ENCODE measurements at regions not wholly inside any gene's neighbourhood (a gene's known extent, or its start where the extent isn't known, plus 50 kb on each side); places are given as distances from the start of the nearest gene placed in this dataset.
A peak's percentile ranks its signal among the peaks of the same experiment; 100 is the strongest.

GRCh38 chr18:76592096-76592495 is 97.1 kb upstream of the ZNF516 start:
- H3K27me3 ChIP-seq (ENCODE audit: insufficient read depth, low read length) = no peaks in the 10 kb centered on the region
- no peaks in the 10 kb centered on the region for H3K36me3 Mint-ChIP-seq (ENCODE audit: insufficient read depth in 1 of 3, low read depth in 3 of 3)
- no peak for DNase-seq

More at GRCh38 chr18:76592096-76592495, 97.1 kb upstream of the ZNF516 start:
- no peak overlapping the region for H2BK12ac ChIP-seq (ENCODE audit: insufficient read length, low read depth, low read length)
- H3K9ac ChIP-seq (ENCODE audit: extremely low read depth, insufficient read length, low read length) = no peak overlapping the region
- H3K14ac ChIP-seq (ENCODE audit: insufficient read depth, low read length) = no peak overlapping the region
- H3K4me1 Mint-ChIP-seq = peaks cover 26 to 30% of the 10 kb centered on the region in 2 experiments
- H3K56ac ChIP-seq (ENCODE audit: insufficient read length, low read depth, low read length) = no peak overlapping the region
- TF ChIP-seq, protein P1, sequence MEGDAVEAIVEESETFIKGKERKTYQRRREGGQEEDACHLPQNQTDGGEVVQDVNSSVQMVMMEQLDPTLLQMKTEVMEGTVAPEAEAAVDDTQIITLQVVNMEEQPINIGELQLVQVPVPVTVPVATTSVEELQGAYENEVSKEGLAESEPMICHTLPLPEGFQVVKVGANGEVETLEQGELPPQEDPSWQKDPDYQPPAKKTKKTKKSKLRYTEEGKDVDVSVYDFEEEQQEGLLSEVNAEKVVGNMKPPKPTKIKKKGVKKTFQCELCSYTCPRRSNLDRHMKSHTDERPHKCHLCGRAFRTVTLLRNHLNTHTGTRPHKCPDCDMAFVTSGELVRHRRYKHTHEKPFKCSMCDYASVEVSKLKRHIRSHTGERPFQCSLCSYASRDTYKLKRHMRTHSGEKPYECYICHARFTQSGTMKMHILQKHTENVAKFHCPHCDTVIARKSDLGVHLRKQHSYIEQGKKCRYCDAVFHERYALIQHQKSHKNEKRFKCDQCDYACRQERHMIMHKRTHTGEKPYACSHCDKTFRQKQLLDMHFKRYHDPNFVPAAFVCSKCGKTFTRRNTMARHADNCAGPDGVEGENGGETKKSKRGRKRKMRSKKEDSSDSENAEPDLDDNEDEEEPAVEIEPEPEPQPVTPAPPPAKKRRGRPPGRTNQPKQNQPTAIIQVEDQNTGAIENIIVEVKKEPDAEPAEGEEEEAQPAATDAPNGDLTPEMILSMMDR (conservative IDR thresholded peaks at IDR 0.05) = no peak
- H4K8ac ChIP-seq (replicated peaks; ENCODE audit: insufficient read length, low read depth, low read length) = no peak overlapping the region
- H3K4ac ChIP-seq (ENCODE audit: low read depth, low read length) = no peak overlapping the region
- H3K79me2 ChIP-seq (ENCODE audit: insufficient read depth, low read length) = no peaks in the 10 kb centered on the region
- no peak overlapping the region for H4K5ac ChIP-seq (ENCODE audit: insufficient read length, low read depth, low read length)
- no peaks in the 10 kb centered on the region; the same call in 1 of the 2 replicates for H3K4me1 ChIP-seq (ENCODE audit: insufficient read depth, low read length)
- no peak overlapping the region for H2AFZ ChIP-seq (ENCODE audit: low read length)
- H3K27ac ChIP-seq (ENCODE audit: insufficient read length, low read depth, low read length) = no peak overlapping the region
- H3K23ac ChIP-seq (ENCODE audit: insufficient read length, low read depth, low read length) = no peak overlapping the region
- no peaks in the 10 kb centered on the region for H3K9me3 Mint-ChIP-seq
- no peak overlapping the region for H3T11ph ChIP-seq (ENCODE audit: low read length)
- H3K4me2 ChIP-seq (ENCODE audit: insufficient read depth, insufficient read length, low read length) = no peak overlapping the region
- no peak overlapping the region for H2BK120ac ChIP-seq (ENCODE audit: low read depth, low read length, poor library complexity, severe bottlenecking)
- peaks cover 7% of the 10 kb centered on the region for H3K27me3 Mint-ChIP-seq (ENCODE audit: low read depth)
- H2BK20ac ChIP-seq (ENCODE audit: low read depth, low read length, poor library complexity, severe bottlenecking) = no peak overlapping the region
- H4K20me1 ChIP-seq (ENCODE audit: control insufficient read depth, insufficient read depth, insufficient read length) = no peaks in the 10 kb centered on the region
- H2AK5ac ChIP-seq (ENCODE audit: insufficient read length, low read length) = no peak overlapping the region
- no peak overlapping the region for H3K18ac ChIP-seq (ENCODE audit: insufficient read length, low read depth, low read length)
- no peak overlapping the region for H4K91ac ChIP-seq (ENCODE audit: insufficient read length, low read depth, low read length)
- no peaks in the 10 kb centered on the region for H3K79me1 ChIP-seq (ENCODE audit: insufficient read depth, low read depth, low read length, poor library complexity, severe bottlenecking)
- no CpG with 5 or more reads among the region's 6 CpGs for WGBS (ENCODE audit: extremely low coverage, insufficient read length, low lambda C conversion rate)
- peak overlapping the region in 1 of 3 experiments; percentile 48; a peak in 2 of 7 replicates for H3K27ac Mint-ChIP-seq
- H3K9me3 ChIP-seq (ENCODE audit: control insufficient read depth, low read depth, low read length) = no peaks in the 10 kb centered on the region
- no peak overlapping the region for H2BK15ac ChIP-seq (ENCODE audit: low read depth, low read length)
- peaks cover 5% of the 10 kb centered on the region for H3K23me2 ChIP-seq (ENCODE audit: insufficient read length, low read depth, low read length, poor library complexity, severe bottlenecking)
- no peak overlapping the region for H3K4me3 Mint-ChIP-seq
- H2BK5ac ChIP-seq (ENCODE audit: insufficient read length, low read length) = no peak overlapping the region
